HTR-8/SVneo (cell line): ENCODE measurements at regions not wholly inside any gene's neighbourhood (a gene's known extent, or its start where the extent isn't known, plus 50 kb on each side); places are given as distances from the start of the nearest gene placed in this dataset.
A peak's percentile ranks its signal among the peaks of the same experiment; 100 is the strongest.
"Not testable (repeated sequence)": the region's sequence is repeated elsewhere in the genome, so short reads cannot be mapped to it uniquely, and the experiment has no call there.

Source experiments
- DNase-seq: peaks from one replicate; pipeline ENCODE4 v3.0.0; 2011; ENCODE audit warnings: low spot score, mixed read lengths; ENCODE audit not compliant: insufficient read length
- FAIRE-seq: peaks from 2 replicates; lab custom pipeline; 2011; peaks lifted over from hg19 to GRCh38; lab: Jason Lieb, UNC

GRCh38 chr5:115469904-115470516, 74.6 kb downstream of the FEM1C start:
- no peak for FAIRE-seq
- no peak for DNase-seq

GRCh38 chr5:115467628-115468027, 76.9 kb downstream of the FEM1C start:
- FAIRE-seq (no peak), DNase-seq (no peak)

GRCh38 chr5:115465431-115465830, 79.1 kb downstream of the FEM1C start:
- FAIRE-seq (no peak), DNase-seq (no peak)

GRCh38 chr5:115463983-115464382, 80.6 kb downstream of the FEM1C start:
- FAIRE-seq (no peak), DNase-seq (no peak)

- DNase-seq (peak; percentile 13), FAIRE-seq (no peak)
These were observed 82.9 kb downstream of the FEM1C start for GRCh38 chr5:115461506-115462290.

- DNase-seq (no peak), FAIRE-seq (no peak)
These were observed 83.5 kb downstream of the FEM1C start for GRCh38 chr5:115461093-115461492.

GRCh38 chr5:115460472-115460871, 84.1 kb downstream of the FEM1C start:
- FAIRE-seq (no peak), DNase-seq (peak; percentile 24)

GRCh38 chr5:115459855-115460341, 84.7 kb downstream of the FEM1C start:
- no peak for FAIRE-seq
- no peak for DNase-seq

- no peak for FAIRE-seq
- no peak for DNase-seq
These were observed 86.2 kb downstream of the FEM1C start for GRCh38 chr5:115458416-115458815.

GRCh38 chr5:115458003-115458409, 86.6 kb downstream of the FEM1C start:
- no peak for FAIRE-seq
- DNase-seq, result no peak

GRCh38 chr5:115457571-115457970, 87.0 kb downstream of the FEM1C start:
- no peak for FAIRE-seq
- DNase-seq, result no peak

GRCh38 chr5:115456539-115457040, 88.0 kb downstream of the FEM1C start:
- DNase-seq, result no peak
- no peak for FAIRE-seq

GRCh38 chr5:115456056-115456455, 88.5 kb downstream of the FEM1C start:
- no peak for DNase-seq
- FAIRE-seq, result no peak

- FAIRE-seq (no peak), DNase-seq (peak; percentile 21)
These were observed 89.3 kb downstream of the FEM1C start for GRCh38 chr5:115455301-115455707.

GRCh38 chr5:115453391-115454095, 91.0 kb downstream of the FEM1C start:
- no peak for FAIRE-seq
- no peak for DNase-seq

GRCh38 chr5:115452536-115453235, 91.9 kb downstream of the FEM1C start:
- no peak for FAIRE-seq
- no peak for DNase-seq

- FAIRE-seq (no peak), DNase-seq (no peak)
These were observed 92.5 kb downstream of the FEM1C start for GRCh38 chr5:115452083-115452482.

GRCh38 chr5:115450741-115451140, 93.8 kb downstream of the FEM1C start:
- no peak for FAIRE-seq
- no peak for DNase-seq

GRCh38 chr5:115448630-115449029, 95.9 kb downstream of the FEM1C start:
- DNase-seq, FAIRE-seq: not testable (repeated sequence)

GRCh38 chr5:115440782-115441451, 103.7 kb downstream of the FEM1C start:
- FAIRE-seq (peak; percentile 83), DNase-seq (no peak)
